ENCODE measurements at regions not wholly inside any gene's neighbourhood (a gene's known extent, or its start where the extent isn't known, plus 50 kb on each side); places are given as distances from the start of the nearest gene placed in this dataset.

- intact Hi-C loops (cut with micrococcal nuclease) = no loop called here
- Mint-ChIP-seq H3K27me3 (ENCODE audit: insufficient read depth) (peaks cover 3% of the 10 kb centered on the region), H3K27ac (no peak overlapping the region), H3K4me3 (no peak overlapping the region), H3K9me3 (no peaks in the 10 kb centered on the region), H3K36me3 (ENCODE audit: low read depth) (no peaks in the 10 kb centered on the region), H3K4me1 (ENCODE audit: low read depth) (no peaks in the 10 kb centered on the region)
- DNase-seq (ENCODE audit: low spot score) = no peak
Measured at GRCh38 chr3:30155755-30156154, 450.6 kb upstream of the TGFBR2 start.

- no peak overlapping the region for H3K4me3 Mint-ChIP-seq
- DNase-seq (ENCODE audit: low spot score) = no peak
- peaks cover 3% of the 10 kb centered on the region for H3K27me3 Mint-ChIP-seq (ENCODE audit: insufficient read depth)
- no peak overlapping the region for H3K27ac Mint-ChIP-seq
- intact Hi-C loops (cut with micrococcal nuclease) = no loop called here
- no peaks in the 10 kb centered on the region for H3K4me1 Mint-ChIP-seq (ENCODE audit: low read depth)
- H3K36me3 Mint-ChIP-seq (ENCODE audit: low read depth) = no peaks in the 10 kb centered on the region
- H3K9me3 Mint-ChIP-seq = no peaks in the 10 kb centered on the region
Measured at GRCh38 chr3:30156586-30157498, 449.6 kb upstream of the TGFBR2 start.

- Mint-ChIP-seq H3K27ac (no peak overlapping the region), H3K4me1 (ENCODE audit: low read depth) (no peaks in the 10 kb centered on the region), H3K4me3 (no peak overlapping the region), H3K27me3 (ENCODE audit: insufficient read depth) (no peaks in the 10 kb centered on the region), H3K9me3 (no peaks in the 10 kb centered on the region), H3K36me3 (ENCODE audit: low read depth) (no peaks in the 10 kb centered on the region)
- DNase-seq (ENCODE audit: low spot score) = no peak
- intact Hi-C loops (cut with micrococcal nuclease) = no loop called here
Measured at GRCh38 chr3:30161375-30161774, 445.0 kb upstream of the TGFBR2 start.

GRCh38 chr3:30162579-30162978, 443.8 kb upstream of the TGFBR2 start:
- intact Hi-C loops (cut with micrococcal nuclease) = no loop called here
- Mint-ChIP-seq H3K36me3 (ENCODE audit: low read depth) (no peaks in the 10 kb centered on the region), H3K9me3 (no peaks in the 10 kb centered on the region), H3K27ac (no peak overlapping the region), H3K4me1 (ENCODE audit: low read depth) (no peaks in the 10 kb centered on the region), H3K27me3 (ENCODE audit: insufficient read depth) (no peaks in the 10 kb centered on the region), H3K4me3 (no peak overlapping the region)
- no peak for DNase-seq (ENCODE audit: low spot score)

GRCh38 chr3:30166535-30166934, 439.9 kb upstream of the TGFBR2 start:
- no peak overlapping the region for H3K4me3 Mint-ChIP-seq
- H3K27ac Mint-ChIP-seq = no peak overlapping the region
- H3K4me1 Mint-ChIP-seq (ENCODE audit: low read depth) = no peaks in the 10 kb centered on the region
- H3K36me3 Mint-ChIP-seq (ENCODE audit: low read depth) = no peaks in the 10 kb centered on the region
- DNase-seq (ENCODE audit: low spot score) = no peak
- no peaks in the 10 kb centered on the region for H3K9me3 Mint-ChIP-seq
- intact Hi-C loops (cut with micrococcal nuclease) = no loop called here
- peaks cover 3% of the 10 kb centered on the region for H3K27me3 Mint-ChIP-seq (ENCODE audit: insufficient read depth)

GRCh38 chr3:30167541-30168011, 438.8 kb upstream of the TGFBR2 start:
- no peak overlapping the region for H3K4me3 Mint-ChIP-seq
- H3K36me3 Mint-ChIP-seq (ENCODE audit: low read depth) = no peaks in the 10 kb centered on the region
- no peak for DNase-seq (ENCODE audit: low spot score)
- H3K4me1 Mint-ChIP-seq (ENCODE audit: low read depth) = no peaks in the 10 kb centered on the region
- peaks cover 3% of the 10 kb centered on the region for H3K27me3 Mint-ChIP-seq (ENCODE audit: insufficient read depth)
- intact Hi-C loops (cut with micrococcal nuclease) = no loop called here
- no peak overlapping the region for H3K27ac Mint-ChIP-seq
- H3K9me3 Mint-ChIP-seq = no peaks in the 10 kb centered on the region

- intact Hi-C loops (cut with micrococcal nuclease) = no loop called here
Measured at GRCh38 chr3:30169487-30169886, 436.9 kb upstream of the TGFBR2 start.

GRCh38 chr3:30170681-30171438, 435.5 kb upstream of the TGFBR2 start:
- Mint-ChIP-seq H3K4me3 (no peak overlapping the region), H3K27ac (no peak overlapping the region), H3K9me3 (no peaks in the 10 kb centered on the region), H3K36me3 (ENCODE audit: low read depth) (no peaks in the 10 kb centered on the region), H3K4me1 (ENCODE audit: low read depth) (no peaks in the 10 kb centered on the region), H3K27me3 (ENCODE audit: insufficient read depth) (peaks cover 5% of the 10 kb centered on the region)
- intact Hi-C loops (cut with micrococcal nuclease) = no loop called here
- no peak for DNase-seq (ENCODE audit: low spot score)

More at GRCh38 chr3:30169487-30169886, 436.9 kb upstream of the TGFBR2 start:
- no peak for DNase-seq (ENCODE audit: low spot score)
- no peaks in the 10 kb centered on the region for H3K9me3 Mint-ChIP-seq
- H3K4me3 Mint-ChIP-seq = no peak overlapping the region
- H3K36me3 Mint-ChIP-seq (ENCODE audit: low read depth) = no peaks in the 10 kb centered on the region
- H3K27ac Mint-ChIP-seq = no peak overlapping the region
- H3K27me3 Mint-ChIP-seq (ENCODE audit: insufficient read depth) = peaks cover 5% of the 10 kb centered on the region
- no peaks in the 10 kb centered on the region for H3K4me1 Mint-ChIP-seq (ENCODE audit: low read depth)

- no peaks in the 10 kb centered on the region for H3K4me1 Mint-ChIP-seq (ENCODE audit: low read depth)
- H3K9me3 Mint-ChIP-seq = no peaks in the 10 kb centered on the region
- H3K27ac Mint-ChIP-seq = no peak overlapping the region
- intact Hi-C loops (cut with micrococcal nuclease) = no loop called here
- H3K36me3 Mint-ChIP-seq (ENCODE audit: low read depth) = no peaks in the 10 kb centered on the region
- no peak for DNase-seq (ENCODE audit: low spot score)
- H3K4me3 Mint-ChIP-seq = no peak overlapping the region
- H3K27me3 Mint-ChIP-seq (ENCODE audit: insufficient read depth) = peaks cover 5% of the 10 kb centered on the region
Measured at GRCh38 chr3:30174357-30174756, 432.0 kb upstream of the TGFBR2 start.

- Mint-ChIP-seq H3K27ac (no peak overlapping the region), H3K4me3 (no peak overlapping the region), H3K9me3 (no peaks in the 10 kb centered on the region), H3K4me1 (ENCODE audit: low read depth) (no peaks in the 10 kb centered on the region), H3K27me3 (ENCODE audit: insufficient read depth) (peaks cover 7% of the 10 kb centered on the region), H3K36me3 (ENCODE audit: low read depth) (no peaks in the 10 kb centered on the region)
- no peak for DNase-seq (ENCODE audit: low spot score)
- intact Hi-C loops (cut with micrococcal nuclease) = no loop called here
Measured at GRCh38 chr3:30180310-30181177, 425.9 kb upstream of the TGFBR2 start.

GRCh38 chr3:30181178-30181465, 425.3 kb upstream of the TGFBR2 start:
- no peaks in the 10 kb centered on the region for H3K4me1 Mint-ChIP-seq (ENCODE audit: low read depth)
- peaks cover 7% of the 10 kb centered on the region for H3K27me3 Mint-ChIP-seq (ENCODE audit: insufficient read depth)
- H3K36me3 Mint-ChIP-seq (ENCODE audit: low read depth) = no peaks in the 10 kb centered on the region
- intact Hi-C loops (cut with micrococcal nuclease) = no loop called here
- no peak overlapping the region for H3K27ac Mint-ChIP-seq
- no peak for DNase-seq (ENCODE audit: low spot score)
- H3K9me3 Mint-ChIP-seq = no peaks in the 10 kb centered on the region
- no peak overlapping the region for H3K4me3 Mint-ChIP-seq

- H3K27me3 Mint-ChIP-seq (ENCODE audit: insufficient read depth) = peaks cover 7% of the 10 kb centered on the region
- H3K4me1 Mint-ChIP-seq (ENCODE audit: low read depth) = no peaks in the 10 kb centered on the region
- no peaks in the 10 kb centered on the region for H3K36me3 Mint-ChIP-seq (ENCODE audit: low read depth)
- H3K4me3 Mint-ChIP-seq = no peak overlapping the region
- H3K9me3 Mint-ChIP-seq = no peaks in the 10 kb centered on the region
- DNase-seq (ENCODE audit: low spot score) = no peak
- H3K27ac Mint-ChIP-seq = no peak overlapping the region
- intact Hi-C loops (cut with micrococcal nuclease) = no loop called here
Measured at GRCh38 chr3:30181581-30181980, 424.8 kb upstream of the TGFBR2 start.

- Mint-ChIP-seq H3K27ac (no peak overlapping the region), H3K4me1 (ENCODE audit: low read depth) (no peaks in the 10 kb centered on the region), H3K27me3 (ENCODE audit: insufficient read depth) (peaks cover 19% of the 10 kb centered on the region), H3K36me3 (ENCODE audit: low read depth) (no peaks in the 10 kb centered on the region), H3K9me3 (no peaks in the 10 kb centered on the region), H3K4me3 (no peak overlapping the region)
- DNase-seq (ENCODE audit: low spot score) = no peak
- intact Hi-C loops (cut with micrococcal nuclease) = no loop called here
Measured at GRCh38 chr3:30183421-30183820, 423.0 kb upstream of the TGFBR2 start.

Data from activated T-helper 1 cell treated with anti-CD3 and anti-CD28 coated beads, Interleukin-12 subunit alpha, Interleukin-12 subunit beta, Interleukin-2, Interleukin-4 antibody, amounts not matched to agents 30 ng/mL and 10 ng/mL and 1 ng/mL, durations not matched to agents 14 hours and 24 hours and 36 hours (primary cell).